NT2/D1 (cell line): ENCODE measurements at regions not wholly inside any gene's neighbourhood (a gene's known extent, or its start where the extent isn't known, plus 50 kb on each side); places are given as distances from the start of the nearest gene placed in this dataset.
A peak's percentile ranks its signal among the peaks of the same experiment; 100 is the strongest.

Experiments
- DNase-seq: peaks from one replicate; pipeline ENCODE4 v3.0.0-alpha.2; 2011; ENCODE audit warnings: low read depth, low spot score
- H3K27me3 ChIP-seq: 2 replicates; pipeline ENCODE4 v1.6.0; 2011; ENCODE audit warnings: mild to moderate bottlenecking; ENCODE audit not compliant: insufficient read length, insufficient read depth
- H3K36me3 ChIP-seq: 2 replicates; pipeline ENCODE4 v1.6.1; 2011; ENCODE audit warnings: mild to moderate bottlenecking, low read length, mixed read lengths; ENCODE audit not compliant: insufficient read depth, insufficient read length
- H3K4me1 ChIP-seq: 2 replicates; pipeline ENCODE4 v1.5.1; 2011; ENCODE audit not compliant: insufficient read depth, insufficient read length
- H3K4me3 ChIP-seq: 2 replicates; pipeline ENCODE4 v1.5.1; 2011; ENCODE audit warnings: low read depth; ENCODE audit not compliant: insufficient read length
- H3K9ac ChIP-seq: 2 replicates; pipeline ENCODE4 v1.6.0; 2011; ENCODE audit warnings: low read depth; ENCODE audit not compliant: insufficient read length
- H3K9me3 ChIP-seq: 2 replicates; pipeline ENCODE4 v1.5.1; 2011; ENCODE audit warnings: mild to moderate bottlenecking, low read length; ENCODE audit not compliant: insufficient read depth
- SUZ12 ChIP-seq: IDR thresholded peaks from 2 replicates; pipeline ENCODE4 v1.6.1; 2011; ENCODE audit not compliant: insufficient read length, insufficient read depth; ENCODE audit errors: extremely low read depth
- YY1 ChIP-seq: IDR thresholded peaks from 2 replicates; pipeline ENCODE4 v1.6.1; 2011; ENCODE audit not compliant: insufficient read length, insufficient read depth
- ZNF274 ChIP-seq: IDR thresholded peaks from 2 replicates; pipeline ENCODE4 v1.6.1; 2011; ENCODE audit warnings: mild to moderate bottlenecking, low read depth, low read length

DNA sequence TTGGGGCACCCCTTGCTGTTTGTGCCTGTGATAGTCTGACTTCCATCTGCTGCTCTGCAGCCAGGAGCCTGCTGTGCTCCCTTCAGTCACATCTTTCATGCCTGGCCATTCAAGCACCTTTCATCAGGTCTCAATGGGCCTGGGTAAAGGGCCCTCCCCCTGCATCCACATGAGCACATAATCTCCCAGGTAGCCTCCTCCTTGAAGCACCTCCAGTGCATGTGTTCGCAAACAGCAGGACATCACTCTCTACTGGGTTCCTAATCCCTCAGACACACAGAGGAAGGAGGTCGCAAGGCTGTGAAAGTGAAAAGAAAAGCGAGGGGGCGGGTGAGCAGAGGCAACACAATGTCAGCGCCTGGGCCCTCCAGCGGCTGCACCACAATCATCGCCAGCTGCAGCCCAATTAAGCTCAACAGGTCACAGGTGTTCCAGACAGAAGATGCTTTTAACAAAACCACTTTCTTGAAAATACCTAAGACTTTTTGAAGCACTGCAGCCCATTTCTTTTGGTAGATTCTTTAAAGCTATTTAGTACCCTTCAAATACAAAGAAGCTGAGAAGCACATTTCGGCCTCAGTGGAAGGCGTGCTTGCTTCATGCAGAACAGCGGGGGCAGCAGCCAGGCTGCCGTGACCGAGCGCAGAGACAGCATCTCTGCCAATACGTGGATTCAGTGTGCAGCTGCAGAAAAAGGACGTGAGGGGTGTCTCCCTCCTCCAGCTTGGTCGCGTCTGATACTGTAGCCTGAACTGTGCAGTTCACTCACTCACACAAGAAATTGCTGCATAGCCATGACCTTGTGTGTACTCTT lies 92.2 kb upstream of the SPRY1 start:
- H3K9me3 ChIP-seq: no peaks in the 10 kb centered on the region
- H3K27me3 ChIP-seq: no peaks in the 10 kb centered on the region
- no peak overlapping the region for H3K9ac ChIP-seq
- peaks cover 5% of the 10 kb centered on the region for H3K4me1 ChIP-seq
- no peaks in the 10 kb centered on the region for H3K36me3 ChIP-seq
- TF ChIP-seq SUZ12 (no peak), YY1 (no peak), ZNF274 (no peak)
- peak; percentile 46 for DNase-seq
- no peak overlapping the region for H3K4me3 ChIP-seq

DNA sequence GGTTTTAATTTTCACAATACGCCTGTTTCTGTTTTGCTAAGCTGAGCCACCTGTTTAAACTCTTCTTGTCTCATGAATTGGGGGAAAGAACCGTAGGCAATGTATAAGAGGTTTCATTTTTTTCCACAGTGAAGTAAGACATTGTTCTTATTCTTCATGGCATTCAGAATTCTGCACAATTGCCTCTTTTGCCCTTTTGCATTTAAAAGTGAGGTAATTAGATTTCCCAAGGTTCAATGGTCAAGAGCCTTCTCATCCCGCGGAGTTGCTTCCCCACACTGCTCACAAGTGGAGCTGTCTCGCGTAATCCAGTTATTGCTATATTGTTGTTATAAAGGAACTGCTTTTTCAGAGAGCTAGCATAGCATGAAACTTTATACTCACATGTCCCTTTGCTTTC lies 90.9 kb upstream of the SPRY1 start:
- H3K36me3 ChIP-seq: no peaks in the 10 kb centered on the region
- no peak overlapping the region for H3K4me3 ChIP-seq
- H3K9ac ChIP-seq: no peak overlapping the region
- no peaks in the 10 kb centered on the region for H3K9me3 ChIP-seq
- TF ChIP-seq SUZ12 (no peak), YY1 (no peak), ZNF274 (no peak)
- peaks cover 5% of the 10 kb centered on the region for H3K4me1 ChIP-seq
- H3K27me3 ChIP-seq: no peaks in the 10 kb centered on the region
- no peak for DNase-seq

DNA sequence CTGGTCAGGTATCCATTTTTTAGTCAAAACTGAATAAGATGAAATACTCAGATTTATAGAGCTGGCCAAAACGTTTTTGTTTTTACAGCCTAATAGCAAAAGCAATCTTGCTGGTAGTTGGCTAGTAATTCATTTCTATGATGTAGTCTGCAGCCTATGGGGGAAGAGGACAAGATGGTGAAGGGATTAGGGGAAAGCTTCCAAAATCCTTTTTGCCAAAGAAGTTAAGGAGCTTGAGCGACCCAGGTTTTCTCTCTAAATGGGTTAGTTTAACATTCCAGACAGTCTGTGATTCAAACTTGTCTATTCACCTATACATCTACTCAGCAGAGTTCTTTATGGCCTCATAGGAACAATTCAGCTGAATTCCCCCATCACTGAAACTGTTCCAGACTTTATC lies 89.8 kb upstream of the SPRY1 start:
- H3K9me3 ChIP-seq: no peaks in the 10 kb centered on the region
- no peak overlapping the region for H3K9ac ChIP-seq
- peaks cover 5% of the 10 kb centered on the region for H3K4me1 ChIP-seq
- no peaks in the 10 kb centered on the region for H3K36me3 ChIP-seq
- H3K27me3 ChIP-seq: no peaks in the 10 kb centered on the region
- TF ChIP-seq YY1 (no peak), ZNF274 (no peak), SUZ12 (no peak)
- H3K4me3 ChIP-seq: no peak overlapping the region
- DNase-seq: no peak

GRCh38 chr4:123308667-123309066 lies 87.9 kb upstream of the SPRY1 start:
- Histone ChIP-seq H3K9me3 (no peaks in the 10 kb centered on the region), H3K36me3 (no peaks in the 10 kb centered on the region), H3K4me1 (peaks cover 5% of the 10 kb centered on the region), H3K4me3 (no peak overlapping the region), H3K9ac (no peak overlapping the region), H3K27me3 (no peaks in the 10 kb centered on the region)
- TF ChIP-seq ZNF274 (no peak), SUZ12 (no peak), YY1 (no peak)
- no peak for DNase-seq

- TF ChIP-seq SUZ12: no peak
- no peak for TF ChIP-seq ZNF274
- TF ChIP-seq YY1: no peak
- H3K9me3 ChIP-seq: no peaks in the 10 kb centered on the region
- no peaks in the 10 kb centered on the region for H3K4me1 ChIP-seq
- no peaks in the 10 kb centered on the region for H3K27me3 ChIP-seq
- no peak overlapping the region for H3K9ac ChIP-seq
- H3K4me3 ChIP-seq: no peak overlapping the region
- no peaks in the 10 kb centered on the region for H3K36me3 ChIP-seq
- no peak for DNase-seq
Measured at GRCh38 chr4:123312116-123312515, 84.5 kb upstream of the SPRY1 start.

DNA sequence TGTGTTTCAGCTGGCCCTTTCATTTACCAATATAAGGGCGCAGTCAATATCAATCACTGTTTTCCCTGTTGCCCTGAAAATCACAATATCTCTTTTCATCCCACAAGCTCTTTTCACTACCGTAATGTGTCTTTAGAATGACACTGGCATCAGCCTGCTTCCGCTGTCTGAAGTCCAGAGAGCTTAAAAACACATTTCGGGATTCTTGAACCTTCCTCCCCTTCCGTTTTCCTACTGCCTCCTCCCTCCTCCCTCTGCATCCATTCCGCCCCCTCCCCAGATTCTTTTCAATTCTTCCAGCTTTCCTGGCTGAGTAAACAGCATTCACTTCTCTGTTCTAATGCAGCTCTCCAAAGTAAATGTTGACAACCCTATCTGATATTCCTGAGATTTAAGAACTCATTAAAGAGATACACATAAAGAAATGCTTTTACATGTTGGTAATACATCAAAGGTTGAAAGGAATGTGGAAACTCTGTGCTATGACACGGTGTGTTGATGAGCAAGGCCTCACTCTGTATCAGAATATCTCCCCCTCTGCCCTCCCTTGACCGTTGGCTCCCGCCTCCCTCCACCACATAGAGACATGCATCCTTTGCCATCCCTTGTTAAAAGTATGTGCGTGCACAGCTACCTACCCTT lies 83.5 kb upstream of the SPRY1 start:
- Histone ChIP-seq H3K36me3 (no peaks in the 10 kb centered on the region), H3K4me1 (no peaks in the 10 kb centered on the region), H3K27me3 (no peaks in the 10 kb centered on the region), H3K9me3 (no peaks in the 10 kb centered on the region), H3K4me3 (no peak overlapping the region), H3K9ac (no peak overlapping the region)
- DNase-seq: no peak
- TF ChIP-seq YY1: no peak
- TF ChIP-seq SUZ12: no peak

- no peak for DNase-seq
- no peak overlapping the region for H3K9ac ChIP-seq
- H3K36me3 ChIP-seq: no peaks in the 10 kb centered on the region
- no peak overlapping the region for H3K4me3 ChIP-seq
- H3K9me3 ChIP-seq: no peaks in the 10 kb centered on the region
- TF ChIP-seq YY1: no peak
- no peak for TF ChIP-seq ZNF274
- no peak for TF ChIP-seq SUZ12
- no peaks in the 10 kb centered on the region for H3K4me1 ChIP-seq
- H3K27me3 ChIP-seq: no peaks in the 10 kb centered on the region
Measured at GRCh38 chr4:123315617-123316016, 81.0 kb upstream of the SPRY1 start.
